ENCODE measurements at regions not wholly inside any gene's neighbourhood (a gene's known extent, or its start where the extent isn't known, plus 50 kb on each side); places are given as distances from the start of the nearest gene placed in this dataset.

GRCh38 chr14:55957950-55958349, 160.3 kb upstream of the PELI2 start:
- ATAC-seq (no peak), DNase-seq (no peak)
- Mint-ChIP-seq H3K4me1 (no peaks in the 10 kb centered on the region), H3K36me3 (ENCODE audit: low read depth) (no peaks in the 10 kb centered on the region), H3K4me3 (no peak overlapping the region), H3K27ac (no peak overlapping the region), H3K27me3 (peaks cover 27% of the 10 kb centered on the region)
- no peaks in the 10 kb centered on the region for H3K9me3 ChIP-seq (ENCODE audit: control insufficient read depth, low read length, poor library complexity, severe bottlenecking)

GRCh38 chr14:55963295-55963694, 154.9 kb upstream of the PELI2 start:
- Mint-ChIP-seq H3K27me3 (peaks cover 14% of the 10 kb centered on the region), H3K4me1 (no peaks in the 10 kb centered on the region), H3K36me3 (ENCODE audit: low read depth) (no peaks in the 10 kb centered on the region), H3K4me3 (no peak overlapping the region), H3K27ac (no peak overlapping the region)
- DNase-seq (no peak), ATAC-seq (no peak)
- H3K9me3 ChIP-seq (ENCODE audit: control insufficient read depth, low read length, poor library complexity, severe bottlenecking), result no peaks in the 10 kb centered on the region

GRCh38 chr14:55964091-55964490, 154.1 kb upstream of the PELI2 start:
- DNase-seq (no peak), ATAC-seq (no peak)
- H3K9me3 ChIP-seq (ENCODE audit: control insufficient read depth, low read length, poor library complexity, severe bottlenecking), result no peaks in the 10 kb centered on the region
- no peak overlapping the region for H3K4me3 Mint-ChIP-seq
- H3K4me1 Mint-ChIP-seq, result no peaks in the 10 kb centered on the region
- no peaks in the 10 kb centered on the region for H3K36me3 Mint-ChIP-seq (ENCODE audit: low read depth)
- H3K27ac Mint-ChIP-seq, result no peak overlapping the region
- H3K27me3 Mint-ChIP-seq, result peaks cover 11% of the 10 kb centered on the region

- ATAC-seq (no peak), DNase-seq (no peak)
- no peaks in the 10 kb centered on the region for H3K9me3 ChIP-seq (ENCODE audit: control insufficient read depth, low read length, poor library complexity, severe bottlenecking)
- Mint-ChIP-seq H3K4me3 (no peak overlapping the region), H3K27ac (no peak overlapping the region), H3K4me1 (no peaks in the 10 kb centered on the region), H3K36me3 (ENCODE audit: low read depth) (no peaks in the 10 kb centered on the region), H3K27me3 (peaks cover 16% of the 10 kb centered on the region)
Measured at GRCh38 chr14:55964821-55965220, 153.4 kb upstream of the PELI2 start.

- Mint-ChIP-seq H3K27ac (no peak overlapping the region), H3K36me3 (ENCODE audit: low read depth) (no peaks in the 10 kb centered on the region), H3K4me1 (no peaks in the 10 kb centered on the region), H3K4me3 (no peak overlapping the region), H3K27me3 (peaks cover 20% of the 10 kb centered on the region)
- DNase-seq (no peak), ATAC-seq (no peak)
- H3K9me3 ChIP-seq (ENCODE audit: control insufficient read depth, low read length, poor library complexity, severe bottlenecking), result no peaks in the 10 kb centered on the region
Measured at GRCh38 chr14:55965851-55966250, 152.4 kb upstream of the PELI2 start.

- no peaks in the 10 kb centered on the region for H3K4me1 Mint-ChIP-seq
- no peaks in the 10 kb centered on the region for H3K36me3 Mint-ChIP-seq (ENCODE audit: low read depth)
- no peak overlapping the region for H3K4me3 Mint-ChIP-seq
- no peaks in the 10 kb centered on the region for H3K9me3 ChIP-seq (ENCODE audit: control insufficient read depth, low read length, poor library complexity, severe bottlenecking)
- ATAC-seq, result no peak
- DNase-seq, result no peak
- H3K27ac Mint-ChIP-seq, result no peak overlapping the region
- H3K27me3 Mint-ChIP-seq, result peaks cover 42% of the 10 kb centered on the region
Measured at GRCh38 chr14:55968741-55969140, 149.5 kb upstream of the PELI2 start.

- Mint-ChIP-seq H3K27me3 (peaks cover 30% of the 10 kb centered on the region), H3K36me3 (ENCODE audit: low read depth) (no peaks in the 10 kb centered on the region), H3K4me3 (no peak overlapping the region), H3K27ac (no peak overlapping the region), H3K4me1 (no peaks in the 10 kb centered on the region)
- DNase-seq (no peak), ATAC-seq (no peak)
- H3K9me3 ChIP-seq (ENCODE audit: control insufficient read depth, low read length, poor library complexity, severe bottlenecking), result no peaks in the 10 kb centered on the region
Measured at GRCh38 chr14:55973285-55973800, 144.9 kb upstream of the PELI2 start.

- no peaks in the 10 kb centered on the region for H3K9me3 ChIP-seq (ENCODE audit: control insufficient read depth, low read length, poor library complexity, severe bottlenecking)
- no peak overlapping the region for H3K4me3 Mint-ChIP-seq
- peaks cover 30% of the 10 kb centered on the region for H3K27me3 Mint-ChIP-seq
- H3K4me1 Mint-ChIP-seq, result no peaks in the 10 kb centered on the region
- ATAC-seq (no peak), DNase-seq (no peak)
- H3K36me3 Mint-ChIP-seq (ENCODE audit: low read depth), result no peaks in the 10 kb centered on the region
- H3K27ac Mint-ChIP-seq, result no peak overlapping the region
Measured at GRCh38 chr14:55973911-55974630, 144.1 kb upstream of the PELI2 start.

- ATAC-seq (no peak), DNase-seq (no peak)
- Mint-ChIP-seq H3K4me1 (no peaks in the 10 kb centered on the region), H3K36me3 (ENCODE audit: low read depth) (no peaks in the 10 kb centered on the region), H3K27me3 (peaks cover 26% of the 10 kb centered on the region), H3K4me3 (no peak overlapping the region), H3K27ac (no peak overlapping the region)
- H3K9me3 ChIP-seq (ENCODE audit: control insufficient read depth, low read length, poor library complexity, severe bottlenecking), result no peaks in the 10 kb centered on the region
Measured at GRCh38 chr14:55975281-55975910, 142.8 kb upstream of the PELI2 start.

- no peak for ATAC-seq
- Mint-ChIP-seq H3K27me3 (peaks cover 18% of the 10 kb centered on the region), H3K36me3 (ENCODE audit: low read depth) (no peaks in the 10 kb centered on the region), H3K27ac (no peak overlapping the region), H3K4me1 (no peaks in the 10 kb centered on the region), H3K4me3 (no peak overlapping the region)
- DNase-seq, result no peak
- H3K9me3 ChIP-seq (ENCODE audit: control insufficient read depth, low read length, poor library complexity, severe bottlenecking), result no peaks in the 10 kb centered on the region
Measured at GRCh38 chr14:55976219-55976618, 142.0 kb upstream of the PELI2 start.

GRCh38 chr14:55976655-55977054, 141.6 kb upstream of the PELI2 start:
- Mint-ChIP-seq H3K4me1 (no peaks in the 10 kb centered on the region), H3K27ac (no peak overlapping the region), H3K36me3 (ENCODE audit: low read depth) (no peaks in the 10 kb centered on the region), H3K4me3 (no peak overlapping the region), H3K27me3 (peaks cover 15% of the 10 kb centered on the region)
- no peaks in the 10 kb centered on the region for H3K9me3 ChIP-seq (ENCODE audit: control insufficient read depth, low read length, poor library complexity, severe bottlenecking)
- ATAC-seq (no peak), DNase-seq (no peak)

GRCh38 chr14:55977392-55978150, 140.6 kb upstream of the PELI2 start:
- Mint-ChIP-seq H3K4me3 (no peak overlapping the region), H3K27ac (no peak overlapping the region), H3K36me3 (ENCODE audit: low read depth) (no peaks in the 10 kb centered on the region), H3K4me1 (no peaks in the 10 kb centered on the region), H3K27me3 (peaks cover 8% of the 10 kb centered on the region)
- no peak for ATAC-seq
- DNase-seq, result no peak
- H3K9me3 ChIP-seq (ENCODE audit: control insufficient read depth, low read length, poor library complexity, severe bottlenecking), result no peaks in the 10 kb centered on the region

- Mint-ChIP-seq H3K4me1 (no peaks in the 10 kb centered on the region), H3K4me3 (no peak overlapping the region), H3K27ac (no peak overlapping the region), H3K27me3 (no peaks in the 10 kb centered on the region), H3K36me3 (ENCODE audit: low read depth) (no peaks in the 10 kb centered on the region)
- no peak for ATAC-seq
- no peaks in the 10 kb centered on the region for H3K9me3 ChIP-seq (ENCODE audit: control insufficient read depth, low read length, poor library complexity, severe bottlenecking)
- no peak for DNase-seq
Measured at GRCh38 chr14:55979096-55979495, 139.1 kb upstream of the PELI2 start.
